ENCODE measurements at regions not wholly inside any gene's neighbourhood (a gene's known extent, or its start where the extent isn't known, plus 50 kb on each side); places are given as distances from the start of the nearest gene placed in this dataset.

- TF ChIP-seq, protein P1, sequence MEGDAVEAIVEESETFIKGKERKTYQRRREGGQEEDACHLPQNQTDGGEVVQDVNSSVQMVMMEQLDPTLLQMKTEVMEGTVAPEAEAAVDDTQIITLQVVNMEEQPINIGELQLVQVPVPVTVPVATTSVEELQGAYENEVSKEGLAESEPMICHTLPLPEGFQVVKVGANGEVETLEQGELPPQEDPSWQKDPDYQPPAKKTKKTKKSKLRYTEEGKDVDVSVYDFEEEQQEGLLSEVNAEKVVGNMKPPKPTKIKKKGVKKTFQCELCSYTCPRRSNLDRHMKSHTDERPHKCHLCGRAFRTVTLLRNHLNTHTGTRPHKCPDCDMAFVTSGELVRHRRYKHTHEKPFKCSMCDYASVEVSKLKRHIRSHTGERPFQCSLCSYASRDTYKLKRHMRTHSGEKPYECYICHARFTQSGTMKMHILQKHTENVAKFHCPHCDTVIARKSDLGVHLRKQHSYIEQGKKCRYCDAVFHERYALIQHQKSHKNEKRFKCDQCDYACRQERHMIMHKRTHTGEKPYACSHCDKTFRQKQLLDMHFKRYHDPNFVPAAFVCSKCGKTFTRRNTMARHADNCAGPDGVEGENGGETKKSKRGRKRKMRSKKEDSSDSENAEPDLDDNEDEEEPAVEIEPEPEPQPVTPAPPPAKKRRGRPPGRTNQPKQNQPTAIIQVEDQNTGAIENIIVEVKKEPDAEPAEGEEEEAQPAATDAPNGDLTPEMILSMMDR (IDR thresholded peaks at IDR 0.05; ENCODE audit: low read depth, low read length, poor library complexity, severe bottlenecking) = no peak
- TF ChIP-seq EZH2phosphoT487 (IDR thresholded peaks at IDR 0.05; ENCODE audit: borderline replicate concordance, low read length) = no peak
These were observed 487.0 kb upstream of the SEMA3D start for GRCh38 chr7:85673876-85674275.
